ENCODE measurements at regions not wholly inside any gene's neighbourhood (a gene's known extent, or its start where the extent isn't known, plus 50 kb on each side); places are given as distances from the start of the nearest gene placed in this dataset.

DNA sequence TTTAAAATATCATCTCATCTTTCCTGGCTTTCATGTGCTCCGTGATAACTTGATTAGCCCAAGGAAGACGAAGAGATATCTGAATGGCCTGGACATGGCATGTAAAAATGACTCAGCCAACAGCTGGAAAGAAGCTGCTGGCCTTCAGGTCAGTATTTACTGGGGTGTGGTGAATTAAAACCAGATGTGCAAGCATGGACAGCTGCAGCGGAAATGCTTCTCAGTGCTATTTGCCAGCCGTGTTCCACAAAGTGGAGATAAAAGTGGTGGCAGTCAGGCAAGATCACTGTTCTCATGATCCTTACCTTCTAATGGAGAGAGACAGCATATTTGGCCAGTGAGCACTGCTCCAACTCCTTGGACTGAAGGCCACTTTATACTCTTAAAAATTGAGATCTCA lies 203.1 kb upstream of the VSTM2A start:
- TF ChIP-seq YY1 (IDR thresholded peaks at IDR 0.05; ENCODE audit: low read depth, low read length): no peak
- TF ChIP-seq CTBP2 (IDR thresholded peaks at IDR 0.05; ENCODE audit: borderline replicate concordance, insufficient read depth, insufficient read length, low read length): no peak
- TF ChIP-seq BRCA1 (IDR thresholded peaks at IDR 0.05; ENCODE audit: low read depth, low read length): no peak
- TF ChIP-seq SIRT6 (IDR thresholded peaks at IDR 0.05; ENCODE audit: low read length): no peak
- TF ChIP-seq SP1 (IDR thresholded peaks at IDR 0.05; ENCODE audit: low read depth, low read length): no peak
- no peak for TF ChIP-seq EP300 (IDR thresholded peaks at IDR 0.05; ENCODE audit: borderline replicate concordance in 1 of 2, low read depth in 2 of 2, low read length in 2 of 2)
- TF ChIP-seq SAP30 (IDR thresholded peaks at IDR 0.05; ENCODE audit: insufficient read depth, insufficient replicate concordance, low read length): no peak
- no peak for TF ChIP-seq POU5F1 (IDR thresholded peaks at IDR 0.05; ENCODE audit: low read depth, low read length)
- Histone ChIP-seq H3K14ac (ENCODE audit: insufficient read length) (no peak overlapping the region), H3K79me1 (ENCODE audit: low read depth, low read length) (no peaks in the 10 kb centered on the region), H2AFZ (ENCODE audit: low read length) (no peak overlapping the region), H3K4me1 (replicated peaks in 1 of 4; ENCODE audit: control insufficient read depth in 3 of 4, insufficient read depth in 4 of 4, low read length in 3 of 4) (no peaks in the 10 kb centered on the region), H3K4ac (replicated peaks; ENCODE audit: insufficient read length, low read depth, low read length) (no peak overlapping the region), H2BK120ac (replicated peaks; ENCODE audit: low read depth, low read length) (no peak overlapping the region), H2BK5ac (ENCODE audit: low read depth, low read length) (no peak overlapping the region), H3K4me2 (ENCODE audit: insufficient read depth in 1 of 2, low read depth in 2 of 2, low read length in 2 of 2) (no peak overlapping the region), H3K4me3 (ENCODE audit: extremely low read depth in 1 of 4, insufficient read depth in 2 of 4, low read depth in 3 of 4, low read length in 4 of 4) (no peak overlapping the region), H4K91ac (replicated peaks; ENCODE audit: insufficient read length, low read length) (no peak overlapping the region), H3K56ac (replicated peaks; ENCODE audit: insufficient read length, low read depth, low read length) (no peak overlapping the region), H3K23ac (ENCODE audit: insufficient read length) (no peak overlapping the region), H3K27ac (ENCODE audit: low read depth, low read length) (no peak overlapping the region), H3K36me3 (ENCODE audit: control insufficient read depth in 2 of 4, insufficient read depth in 4 of 4, low read length in 3 of 4) (no peaks in the 10 kb centered on the region), H3K27me3 (replicated peaks in 1 of 4; ENCODE audit: control insufficient read depth in 3 of 4, extremely low read depth in 1 of 4, insufficient read depth in 3 of 4, low read length in 3 of 4) (no peaks in the 10 kb centered on the region), H3K18ac (ENCODE audit: extremely low read depth, low read length) (no peak overlapping the region), H2BK20ac (ENCODE audit: low read length) (no peak overlapping the region), H4K20me1 (replicated peaks in 1 of 2; ENCODE audit: control insufficient read depth in 1 of 2, insufficient read depth in 2 of 2, low read length in 2 of 2) (no peaks in the 10 kb centered on the region), H2AK5ac (ENCODE audit: low read depth, low read length) (no peak overlapping the region), H3K23me2 (ENCODE audit: low read depth, low read length) (no peaks in the 10 kb centered on the region), H3K9ac (replicated peaks in 1 of 4; ENCODE audit: extremely low read depth in 1 of 4, low read depth in 3 of 4, low read length in 3 of 4) (no peak overlapping the region), H2BK12ac (ENCODE audit: low read depth, low read length) (no peak overlapping the region), H3K9me3 (ENCODE audit: insufficient read depth in 2 of 2, low read depth in 1 of 2, low read length in 1 of 2) (no peaks in the 10 kb centered on the region), H4K8ac (ENCODE audit: extremely low read depth, insufficient read depth, low read length) (no peak overlapping the region), H4K5ac (ENCODE audit: insufficient read length, low read depth, low read length) (no peak overlapping the region), H3K79me2 (ENCODE audit: control insufficient read depth in 1 of 2, insufficient read depth in 2 of 2, low read length in 2 of 2) (no peaks in the 10 kb centered on the region), H2BK15ac (ENCODE audit: low read length) (no peak overlapping the region)
- WGBS, 2 experiments (ENCODE audit: extremely low coverage in 1 of 2, insufficient coverage in 1 of 2, insufficient read length in 1 of 2, insufficient replicate concordance in 2 of 2, low coverage in 1 of 2, low lambda C conversion rate in 2 of 2, missing lambda C conversion rate in 1 of 2): 96% methylated on average over 4 of the region's 4 CpGs; no CpG with 5 or more reads in 1 of the 2 experiments
- ChIA-PET CTCF (ENCODE audit: partially characterized antibody) (no interaction called here), POLR2A (ENCODE audit: partially characterized antibody) (no interaction called here)
- no peak for FAIRE-seq
- DNase-seq (ENCODE audit: low read depth in 1 of 2, low spot score in 2 of 2): no peak

Data from H1 (cell line).